IMR-90 (cell line): ENCODE measurements at regions not wholly inside any gene's neighbourhood (a gene's known extent, or its start where the extent isn't known, plus 50 kb on each side); places are given as distances from the start of the nearest gene placed in this dataset.

Experiments used
- ATAC-seq: fragments of 200-7000 bp; cut with Tn5 transposase; 2 replicates; pipeline ENCODE4 v1.9.1; 2020; ENCODE audit warnings: low read depth, mild to moderate bottlenecking, moderate library complexity
- BruUV-seq: library from RNA; stranded (reverse); fragments of 400-500 nt; replicated peaks from 2 replicates; lab custom pipeline; 2021; lab: Mats Ljungman, UMichigan
- CTCF ChIA-PET: fragments of 300-600 bp; formaldehyde crosslinking; extraction: SDS; loops from one replicate; lab custom pipeline; 2021; ENCODE audit warnings: antibody characterized with exemption; lab: Yijun Ruan, JAX
- POLR2A ChIA-PET: fragments of 300-600 bp; sonication (Branson Sonifier 250); formaldehyde crosslinking; loops from one replicate; lab custom pipeline; 2022; ENCODE audit warnings: antibody characterized with exemption; ENCODE audit not compliant: unreplicated experiment; lab: Charles Lee
- DNase-seq: peaks from one replicate; pipeline ENCODE4 v3.0.0; 2013
- H2AFZ ChIP-seq: replicated peaks from 2 replicates; pipeline ENCODE3; 2013; ENCODE audit warnings: low read length, mild to moderate bottlenecking; ENCODE audit not compliant: poor library complexity
- H2AK5ac ChIP-seq: 2 replicates; pipeline ENCODE4 v1.6.1; 2013; ENCODE audit warnings: low read depth, low read length, inconsistent platforms
- H2AK9ac ChIP-seq: replicated peaks from 2 replicates; pipeline ENCODE3; 2013; ENCODE audit warnings: mild to moderate bottlenecking, low read depth, low read length, moderate library complexity; ENCODE audit not compliant: poor library complexity
- H2BK120ac ChIP-seq: 2 replicates; pipeline ENCODE4 v1.6.1; 2013; ENCODE audit warnings: low read depth, low read length, inconsistent platforms
- H2BK15ac ChIP-seq: 3 replicates; pipeline ENCODE4 v1.6.1; 2013; ENCODE audit warnings: low read depth, low read length, inconsistent platforms
- H2BK20ac ChIP-seq: 2 replicates; pipeline ENCODE4 v1.6.1; 2013; ENCODE audit warnings: low read depth, mild to moderate bottlenecking, inconsistent platforms, low read length, moderate library complexity
- H2BK5ac ChIP-seq: 2 replicates; pipeline ENCODE4 v1.6.1; 2013; ENCODE audit warnings: mild to moderate bottlenecking, low read depth, low read length, inconsistent platforms; ENCODE audit not compliant: poor library complexity, severe bottlenecking
- H3K14ac ChIP-seq: replicated peaks from 2 replicates; pipeline ENCODE4 v1.6.1; 2013; ENCODE audit warnings: low read depth, low read length, inconsistent platforms
- H3K18ac ChIP-seq: 2 replicates; pipeline ENCODE4 v1.6.1; 2013; ENCODE audit warnings: low read depth, low read length, control low read depth
- H3K23ac ChIP-seq: 2 replicates; pipeline ENCODE4 v1.6.1; 2013; ENCODE audit warnings: low read depth, low read length, inconsistent platforms
- H3K27ac ChIP-seq: 2 replicates; pipeline ENCODE4 v1.5.1; 2013; ENCODE audit warnings: mild to moderate bottlenecking, control low read depth, low read length; ENCODE audit not compliant: insufficient read depth
- H3K27me3 ChIP-seq: 2 replicates; pipeline ENCODE4 v1.6.1; 2013; ENCODE audit warnings: low read length; ENCODE audit not compliant: control insufficient read depth, insufficient read depth
- H3K36me3 ChIP-seq: 2 replicates; pipeline ENCODE4 v1.6.1; 2013; ENCODE audit warnings: low read length, mixed read lengths; ENCODE audit not compliant: control insufficient read depth, insufficient read depth
- H3K4ac ChIP-seq: 2 replicates; pipeline ENCODE4 v1.6.1; 2013; ENCODE audit warnings: low read depth, low read length, inconsistent platforms
- H3K4me1 ChIP-seq: 2 replicates; pipeline ENCODE4 v1.6.1; 2013; ENCODE audit warnings: low read length, mixed read lengths; ENCODE audit not compliant: control insufficient read depth, insufficient read depth
- H3K4me2 ChIP-seq: 2 replicates; pipeline ENCODE4 v1.6.1; 2013; ENCODE audit warnings: low read depth, mild to moderate bottlenecking, control low read depth, low read length, moderate library complexity
- H3K4me3 ChIP-seq: 2 replicates; pipeline ENCODE4 v1.5.1; 2013; ENCODE audit warnings: low read depth, mild to moderate bottlenecking, control low read depth, low read length, moderate library complexity; ENCODE audit not compliant: insufficient read depth
- H3K56ac ChIP-seq: 2 replicates; pipeline ENCODE4 v1.6.1; 2013; ENCODE audit warnings: low read length, inconsistent platforms; ENCODE audit not compliant: insufficient read depth; ENCODE audit errors: extremely low read depth
- H3K79me1 ChIP-seq, 2 experiments: 2 replicates each; pipeline ENCODE4 v1.6.1; 2013; ENCODE audit warnings: low read length in 2 of 2, inconsistent platforms in 1 of 2, low read depth in 1 of 2
- H3K9ac ChIP-seq: 2 replicates; pipeline ENCODE4 v1.6.1; 2013; ENCODE audit warnings: low read depth, low read length, control low read depth
- H3K9me1 ChIP-seq: 2 replicates; pipeline ENCODE4 v1.6.1; 2013; ENCODE audit warnings: low read length, inconsistent platforms; ENCODE audit not compliant: insufficient read depth
- H3K9me3 ChIP-seq: 2 replicates; pipeline ENCODE4 v1.6.1; 2013; ENCODE audit warnings: low read length; ENCODE audit not compliant: control insufficient read depth, insufficient read depth
- H4K20me1 ChIP-seq: 2 replicates; pipeline ENCODE4 v1.6.1; 2013; ENCODE audit warnings: low read length, inconsistent platforms; ENCODE audit not compliant: insufficient read depth
- H4K5ac ChIP-seq: 2 replicates; pipeline ENCODE4 v1.6.1; 2013; ENCODE audit warnings: mild to moderate bottlenecking, low read depth, low read length, control low read depth
- H4K8ac ChIP-seq, 2 experiments: 2 replicates each; pipeline ENCODE4 v1.6.1; 2013; ENCODE audit warnings: low read depth in 2 of 2, low read length in 2 of 2, control low read depth in 1 of 2, inconsistent platforms in 1 of 2
- H4K91ac ChIP-seq: 2 replicates; pipeline ENCODE4 v1.6.1; 2013; ENCODE audit warnings: low read depth, low read length, inconsistent platforms; ENCODE audit not compliant: insufficient read depth
- BHLHE40 ChIP-seq: fragments of 150-350 bp; IDR thresholded peaks from 2 replicates; pipeline ENCODE4 v1.6.1; 2016; ENCODE audit warnings: mild to moderate bottlenecking, low read depth, low read length
- CEBPB ChIP-seq: IDR thresholded peaks from 2 replicates; pipeline ENCODE4 v1.6.1; 2012; ENCODE audit warnings: low read depth, low read length, improper control_type of control experiment
- CHD1 ChIP-seq: IDR thresholded peaks from 2 replicates; pipeline ENCODE4 v1.6.1; 2012; ENCODE audit warnings: low read depth, low read length, improper control_type of control experiment
- FOS ChIP-seq: fragments of 150-350 bp; IDR thresholded peaks from 2 replicates; pipeline ENCODE4 v1.6.1; 2016; ENCODE audit warnings: low read depth, low read length
- MAFK ChIP-seq: IDR thresholded peaks from 2 replicates; pipeline ENCODE4 v1.6.1; 2012; ENCODE audit warnings: low read depth, low read length, improper control_type of control experiment
- MAZ ChIP-seq: IDR thresholded peaks from 2 replicates; pipeline ENCODE4 v1.6.1; 2012; ENCODE audit warnings: low read depth, mild to moderate bottlenecking, low read length, improper control_type of control experiment, moderate library complexity, borderline replicate concordance
- MXI1 ChIP-seq: IDR thresholded peaks from 2 replicates; pipeline ENCODE4 v1.6.1; 2012; ENCODE audit warnings: low read depth, mild to moderate bottlenecking, low read length, moderate library complexity, borderline replicate concordance
- NFE2L2 ChIP-seq: fragments of 150-350 bp; IDR thresholded peaks from 2 replicates; pipeline ENCODE4 v1.6.1; 2016; ENCODE audit warnings: low read depth, mild to moderate bottlenecking, low read length
- POLR2A ChIP-seq: IDR thresholded peaks from 2 replicates; pipeline ENCODE4 v1.6.1; 2012; ENCODE audit warnings: mild to moderate bottlenecking, low read depth, low read length
- RAD21 ChIP-seq: IDR thresholded peaks from 2 replicates; pipeline ENCODE4 v1.6.1; 2012; ENCODE audit warnings: low read length, improper control_type of control experiment
- RCOR1 ChIP-seq: IDR thresholded peaks from 2 replicates; pipeline ENCODE4 v1.6.1; 2012; ENCODE audit warnings: mild to moderate bottlenecking, low read length, improper control_type of control experiment; ENCODE audit not compliant: insufficient replicate concordance
- RFX5 ChIP-seq: IDR thresholded peaks from 2 replicates; pipeline ENCODE4 v1.8.0; 2012; ENCODE audit warnings: low read depth, mild to moderate bottlenecking, low read length, moderate library complexity
- SMC3 ChIP-seq: fragments of 150-350 bp; IDR thresholded peaks from 2 replicates; pipeline ENCODE4 v1.6.1; 2016; ENCODE audit warnings: low read depth, mild to moderate bottlenecking, antibody characterized with exemption, low read length, moderate library complexity
- WGBS, 2 experiments: methylation state at CpG; one replicate each; pipeline versions ENCODE4 v1.1.5 to v1.1.7; 2013; ENCODE audit warnings: missing lambda C conversion rate in 2 of 2; ENCODE audit not compliant: insufficient read length in 1 of 2; ENCODE audit errors: extremely low coverage in 2 of 2; 5-methylcytosine and 5-hydroxymethylcytosine counted together
- dilution Hi-C: fragments of 300-500 bp; cut with HindIII; formaldehyde crosslinking; loops from one replicate; pipeline ENCODE4 v1.14.3; 2018; ENCODE audit warnings: low sequenced_read_pairs; ENCODE audit not compliant: unreplicated experiment
- in situ Hi-C: fragments of 300-500 bp; cut with MboI; formaldehyde crosslinking; loops from 3 replicates; pipeline ENCODE4 v1.14.3; 2019; ENCODE audit warnings: low sequenced_read_pairs, inconsistent platforms, mixed read lengths
- intact Hi-C: fragments of 100-400 bp; cut with micrococcal nuclease; formaldehyde crosslinking; loops from 2 replicates; pipeline ENCODE4 v1.10.0; 2022
- TF ChIP-seq, protein P1 (sequence below): fragments of 150-350 bp; IDR thresholded peaks from 2 replicates; pipeline ENCODE4 v1.6.1; 2017; ENCODE audit warnings: mild to moderate bottlenecking, antibody characterized with exemption, low read length, low read depth
- TF ChIP-seq, protein P2 (sequence below): conservative IDR thresholded peaks from 2 replicates; pipeline ENCODE4 v1.5.1; 2012; ENCODE audit warnings: mild to moderate bottlenecking, low read depth, low read length, improper control_type of control experiment
- TF ChIP-seq, protein P3 (sequence below): fragments of 150-350 bp; IDR thresholded peaks from 2 replicates; pipeline ENCODE4 v1.6.1; 2016; ENCODE audit warnings: low read depth, mild to moderate bottlenecking, low read length, moderate library complexity, borderline replicate concordance

DNA sequence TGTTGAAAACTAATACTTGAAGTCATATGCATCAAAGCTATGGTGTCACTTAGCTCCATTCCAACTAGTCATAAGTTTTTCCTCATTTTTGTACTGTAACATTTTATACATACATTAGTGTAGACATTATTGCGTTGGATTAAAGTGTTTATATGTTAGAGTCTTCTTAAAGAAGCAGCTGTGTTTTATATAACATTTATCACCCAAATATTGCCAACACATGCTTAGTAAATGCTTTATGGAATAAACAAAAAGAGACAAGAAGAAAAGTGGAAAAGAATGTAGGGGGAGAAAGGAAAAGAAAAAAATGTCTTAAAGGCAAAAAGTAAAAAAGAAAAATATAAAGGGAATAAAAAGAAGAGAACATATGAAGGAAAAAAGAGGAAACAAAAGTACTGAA is 1314.3 kb upstream of the CELF4 start:
- intact Hi-C loops (no loop called here), dilution Hi-C loops (no loop called here), in situ Hi-C loops (no loop called here)
- no peak overlapping the region for H2BK5ac ChIP-seq
- no peak overlapping the region for H2BK20ac ChIP-seq
- no peak overlapping the region for H3K27ac ChIP-seq
- DNase-seq = no peak
- H4K20me1 ChIP-seq = no peaks in the 10 kb centered on the region
- no peak overlapping the region for H3K56ac ChIP-seq
- no peak overlapping the region for H3K9ac ChIP-seq
- H3K23ac ChIP-seq = no peak overlapping the region
- TF ChIP-seq RFX5 = no peak
- TF ChIP-seq, protein P1, sequence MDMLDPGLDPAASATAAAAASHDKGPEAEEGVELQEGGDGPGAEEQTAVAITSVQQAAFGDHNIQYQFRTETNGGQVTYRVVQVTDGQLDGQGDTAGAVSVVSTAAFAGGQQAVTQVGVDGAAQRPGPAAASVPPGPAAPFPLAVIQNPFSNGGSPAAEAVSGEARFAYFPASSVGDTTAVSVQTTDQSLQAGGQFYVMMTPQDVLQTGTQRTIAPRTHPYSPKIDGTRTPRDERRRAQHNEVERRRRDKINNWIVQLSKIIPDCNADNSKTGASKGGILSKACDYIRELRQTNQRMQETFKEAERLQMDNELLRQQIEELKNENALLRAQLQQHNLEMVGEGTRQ = no peak
- no peak for TF ChIP-seq MAFK
- TF ChIP-seq MAZ = no peak
- no peak for TF ChIP-seq MXI1
- no peak for TF ChIP-seq POLR2A
- no peak for TF ChIP-seq FOS
- TF ChIP-seq, protein P2, sequence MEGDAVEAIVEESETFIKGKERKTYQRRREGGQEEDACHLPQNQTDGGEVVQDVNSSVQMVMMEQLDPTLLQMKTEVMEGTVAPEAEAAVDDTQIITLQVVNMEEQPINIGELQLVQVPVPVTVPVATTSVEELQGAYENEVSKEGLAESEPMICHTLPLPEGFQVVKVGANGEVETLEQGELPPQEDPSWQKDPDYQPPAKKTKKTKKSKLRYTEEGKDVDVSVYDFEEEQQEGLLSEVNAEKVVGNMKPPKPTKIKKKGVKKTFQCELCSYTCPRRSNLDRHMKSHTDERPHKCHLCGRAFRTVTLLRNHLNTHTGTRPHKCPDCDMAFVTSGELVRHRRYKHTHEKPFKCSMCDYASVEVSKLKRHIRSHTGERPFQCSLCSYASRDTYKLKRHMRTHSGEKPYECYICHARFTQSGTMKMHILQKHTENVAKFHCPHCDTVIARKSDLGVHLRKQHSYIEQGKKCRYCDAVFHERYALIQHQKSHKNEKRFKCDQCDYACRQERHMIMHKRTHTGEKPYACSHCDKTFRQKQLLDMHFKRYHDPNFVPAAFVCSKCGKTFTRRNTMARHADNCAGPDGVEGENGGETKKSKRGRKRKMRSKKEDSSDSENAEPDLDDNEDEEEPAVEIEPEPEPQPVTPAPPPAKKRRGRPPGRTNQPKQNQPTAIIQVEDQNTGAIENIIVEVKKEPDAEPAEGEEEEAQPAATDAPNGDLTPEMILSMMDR = no peak
- no peak for TF ChIP-seq RAD21
- no peak for TF ChIP-seq BHLHE40
- TF ChIP-seq RCOR1 = no peak
- no peak for TF ChIP-seq NFE2L2
- TF ChIP-seq CHD1 = no peak
- TF ChIP-seq SMC3 = no peak
- no peak for TF ChIP-seq CEBPB
- TF ChIP-seq, protein P3, sequence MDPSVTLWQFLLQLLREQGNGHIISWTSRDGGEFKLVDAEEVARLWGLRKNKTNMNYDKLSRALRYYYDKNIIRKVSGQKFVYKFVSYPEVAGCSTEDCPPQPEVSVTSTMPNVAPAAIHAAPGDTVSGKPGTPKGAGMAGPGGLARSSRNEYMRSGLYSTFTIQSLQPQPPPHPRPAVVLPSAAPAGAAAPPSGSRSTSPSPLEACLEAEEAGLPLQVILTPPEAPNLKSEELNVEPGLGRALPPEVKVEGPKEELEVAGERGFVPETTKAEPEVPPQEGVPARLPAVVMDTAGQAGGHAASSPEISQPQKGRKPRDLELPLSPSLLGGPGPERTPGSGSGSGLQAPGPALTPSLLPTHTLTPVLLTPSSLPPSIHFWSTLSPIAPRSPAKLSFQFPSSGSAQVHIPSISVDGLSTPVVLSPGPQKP = no peak
- no peak overlapping the region for H3K4me3 ChIP-seq
- no peaks in the 10 kb centered on the region for H3K79me1 ChIP-seq
- CTCF ChIA-PET = no interaction called here
- no peak overlapping the region for H3K14ac ChIP-seq
- H2AFZ ChIP-seq = no peak overlapping the region
- no peaks in the 10 kb centered on the region for H3K9me1 ChIP-seq
- H4K5ac ChIP-seq = no peak overlapping the region
- no peak for ATAC-seq
- H3K36me3 ChIP-seq = no peaks in the 10 kb centered on the region
- H3K4me2 ChIP-seq = no peak overlapping the region
- no peak overlapping the region for H2AK5ac ChIP-seq
- no peaks in the 10 kb centered on the region for H3K27me3 ChIP-seq
- no peak overlapping the region for H4K8ac ChIP-seq
- no peak overlapping the region for H3K4ac ChIP-seq
- no peaks in the 10 kb centered on the region for H3K9me3 ChIP-seq
- H4K91ac ChIP-seq = no peak overlapping the region
- WGBS, 2 experiments = no CpG with 5 or more reads among the region's 1 CpG
- no peak overlapping the region for H2BK15ac ChIP-seq
- H2AK9ac ChIP-seq = no peak overlapping the region
- H3K18ac ChIP-seq = no peak overlapping the region
- no peak overlapping the region for H2BK120ac ChIP-seq
- POLR2A ChIA-PET = no interaction called here
- no TSS peak for BruUV-seq
- H3K4me1 ChIP-seq = no peaks in the 10 kb centered on the region
